ENCODE measurements at regions not wholly inside any gene's neighbourhood (a gene's known extent, or its start where the extent isn't known, plus 50 kb on each side); places are given as distances from the start of the nearest gene placed in this dataset.

GRCh38 chr5:39517800-39518199 lies 93.0 kb upstream of the DAB2 start:
- no peak for DNase-seq (ENCODE audit: low read depth in 2 of 2)

GRCh38 chr5:39515881-39516280 lies 91.1 kb upstream of the DAB2 start:
- DNase-seq (ENCODE audit: low read depth in 2 of 2) = no peak

GRCh38 chr5:39513236-39513635 lies 88.5 kb upstream of the DAB2 start:
- no peak for DNase-seq (ENCODE audit: low read depth in 2 of 2)

- DNase-seq (ENCODE audit: low read depth in 2 of 2) = no peak
Measured at GRCh38 chr5:39506211-39506610, 81.4 kb upstream of the DAB2 start.

GRCh38 chr5:39505791-39506190 lies 81.0 kb upstream of the DAB2 start:
- no peak for DNase-seq (ENCODE audit: low read depth in 2 of 2)

- DNase-seq (ENCODE audit: low read depth in 2 of 2) = no peak
Measured at GRCh38 chr5:39505363-39505762, 80.6 kb upstream of the DAB2 start.

- no peak for DNase-seq (ENCODE audit: low read depth in 2 of 2)
Measured at GRCh38 chr5:39503155-39503554, 78.4 kb upstream of the DAB2 start.

GRCh38 chr5:39502704-39503103 lies 77.9 kb upstream of the DAB2 start:
- no peak for DNase-seq (ENCODE audit: low read depth in 2 of 2)

GRCh38 chr5:39501397-39501796 lies 76.6 kb upstream of the DAB2 start:
- DNase-seq (ENCODE audit: low read depth in 2 of 2) = no peak

GRCh38 chr5:39500551-39501175 lies 75.9 kb upstream of the DAB2 start:
- DNase-seq (ENCODE audit: low read depth in 2 of 2) = no peak

GRCh38 chr5:39498278-39498952 lies 73.6 kb upstream of the DAB2 start:
- DNase-seq (ENCODE audit: low read depth in 2 of 2) = no peak

GRCh38 chr5:39497322-39497721 lies 72.5 kb upstream of the DAB2 start:
- DNase-seq (ENCODE audit: low read depth in 2 of 2) = no peak

GRCh38 chr5:39495227-39495626 lies 70.4 kb upstream of the DAB2 start:
- no peak for DNase-seq (ENCODE audit: low read depth in 2 of 2)

- DNase-seq (ENCODE audit: low read depth in 2 of 2) = no peak
Measured at GRCh38 chr5:39494534-39494933, 69.8 kb upstream of the DAB2 start.

GRCh38 chr5:39494107-39494510 lies 69.3 kb upstream of the DAB2 start:
- no peak for DNase-seq (ENCODE audit: low read depth in 2 of 2)

GRCh38 chr5:39491210-39491609 lies 66.4 kb upstream of the DAB2 start:
- DNase-seq (ENCODE audit: low read depth in 2 of 2) = no peak

GRCh38 chr5:39489263-39489662 lies 64.5 kb upstream of the DAB2 start:
- no peak for DNase-seq (ENCODE audit: low read depth in 2 of 2)

GRCh38 chr5:39486790-39487189 lies 62.0 kb upstream of the DAB2 start:
- DNase-seq (ENCODE audit: low read depth in 2 of 2) = no peak

GRCh38 chr5:39486361-39486760 lies 61.6 kb upstream of the DAB2 start:
- DNase-seq (ENCODE audit: low read depth in 2 of 2) = no peak

- DNase-seq (ENCODE audit: low read depth in 2 of 2) = no peak
Measured at GRCh38 chr5:39485079-39485478, 60.3 kb upstream of the DAB2 start.

GRCh38 chr5:39484673-39485072 lies 59.9 kb upstream of the DAB2 start:
- no peak for DNase-seq (ENCODE audit: low read depth in 2 of 2)

GRCh38 chr5:39482098-39482497 lies 57.3 kb upstream of the DAB2 start:
- DNase-seq (ENCODE audit: low read depth in 2 of 2) = no peak

- DNase-seq (ENCODE audit: low read depth in 2 of 2) = no peak
Measured at GRCh38 chr5:39479537-39479936, 54.8 kb upstream of the DAB2 start.

GRCh38 chr5:39478863-39479262 lies 54.1 kb upstream of the DAB2 start:
- DNase-seq (ENCODE audit: low read depth in 2 of 2) = no peak
